HG03159 (cell line): ENCODE measurements at regions not wholly inside any gene's neighbourhood (a gene's known extent, or its start where the extent isn't known, plus 50 kb on each side); places are given as distances from the start of the nearest gene placed in this dataset.
"Not testable (repeated sequence)": the region's sequence is repeated elsewhere in the genome, so short reads cannot be mapped to it uniquely, and the experiment has no call there.

Experiments used
- ATAC-seq: cut with Tn5 transposase; IDR thresholded peaks from one replicate; pipeline ENCODE4 v1.9.1; 2021; ENCODE audit warnings: mild to moderate bottlenecking, moderate library complexity; ENCODE audit not compliant: unreplicated experiment

- no peak for ATAC-seq
Observed at GRCh38 chr6:21708320-21708580, 114.7 kb downstream of the SOX4 start.

DNA sequence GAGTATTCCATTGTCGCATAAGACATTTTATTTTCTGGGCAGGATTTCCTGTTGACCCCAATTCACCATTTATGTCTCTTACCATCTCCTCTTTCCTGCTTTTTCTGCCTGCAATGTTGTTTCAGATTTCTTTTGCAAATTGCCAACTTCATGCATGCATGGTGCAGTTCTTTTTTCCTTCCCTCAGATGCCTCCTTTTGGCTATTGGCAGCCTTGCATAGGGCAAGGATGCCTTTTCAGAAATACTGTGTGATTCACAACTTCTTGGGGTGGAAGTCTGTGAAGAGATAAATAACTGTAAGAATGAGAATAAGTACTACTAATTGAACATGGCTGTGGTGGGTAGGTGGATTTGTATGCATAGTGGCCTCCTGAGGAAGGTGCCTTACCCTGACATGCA is 116.7 kb downstream of the SOX4 start:
- no peak for ATAC-seq

DNA sequence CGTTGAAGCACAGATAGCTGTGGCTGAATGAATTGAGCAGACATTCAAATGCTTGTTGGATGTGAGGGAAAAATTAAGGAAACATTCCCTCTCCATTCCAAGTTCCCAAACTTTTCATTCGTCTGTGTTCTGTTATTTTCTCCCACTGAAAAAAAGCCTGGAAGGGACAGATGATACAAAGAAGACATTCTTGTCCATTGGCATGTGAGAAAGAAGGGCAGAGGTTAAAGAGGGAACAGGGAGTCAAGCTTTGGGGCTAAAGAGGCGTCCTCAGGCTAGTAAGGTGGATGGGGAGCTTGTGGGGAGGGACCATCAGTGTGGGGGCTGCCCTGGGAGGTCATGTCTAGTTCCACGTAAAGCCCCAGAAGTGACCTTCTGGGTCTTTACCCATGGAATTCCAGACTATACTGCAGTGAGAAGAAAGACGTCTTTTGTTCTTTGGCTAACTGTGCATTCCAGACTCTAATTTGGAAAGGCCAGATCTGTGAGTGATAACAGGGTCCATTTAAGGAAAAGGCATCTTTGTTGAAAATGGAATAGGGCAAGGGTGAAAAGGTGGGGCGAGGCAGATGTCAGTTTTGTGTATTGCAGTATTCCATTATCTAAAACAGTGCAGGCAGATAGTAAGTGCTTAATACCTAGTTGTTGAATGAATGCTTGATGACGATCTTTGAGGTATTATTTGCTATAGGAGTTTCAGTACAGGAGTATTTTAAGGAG is 117.5 kb downstream of the SOX4 start:
- no peak for ATAC-seq

DNA sequence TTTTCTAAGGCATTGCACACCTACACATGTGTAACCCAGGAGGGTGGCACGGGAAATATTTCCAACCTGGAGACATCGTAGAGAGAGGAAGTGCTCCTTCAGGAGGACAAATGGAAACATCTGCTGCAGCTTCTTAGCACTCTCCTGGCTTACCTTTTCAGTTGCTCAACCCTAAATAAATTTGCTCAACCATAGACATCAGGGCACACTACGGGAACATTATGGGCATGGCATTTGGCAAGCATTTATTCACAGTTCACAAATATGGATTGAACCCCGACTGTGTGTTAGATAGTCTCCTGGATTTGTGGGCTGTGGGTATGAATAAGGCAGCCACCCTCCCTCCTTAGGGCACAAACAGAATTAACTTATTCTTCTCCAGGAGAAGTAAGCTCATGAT is 118.7 kb downstream of the SOX4 start:
- ATAC-seq: no peak

DNA sequence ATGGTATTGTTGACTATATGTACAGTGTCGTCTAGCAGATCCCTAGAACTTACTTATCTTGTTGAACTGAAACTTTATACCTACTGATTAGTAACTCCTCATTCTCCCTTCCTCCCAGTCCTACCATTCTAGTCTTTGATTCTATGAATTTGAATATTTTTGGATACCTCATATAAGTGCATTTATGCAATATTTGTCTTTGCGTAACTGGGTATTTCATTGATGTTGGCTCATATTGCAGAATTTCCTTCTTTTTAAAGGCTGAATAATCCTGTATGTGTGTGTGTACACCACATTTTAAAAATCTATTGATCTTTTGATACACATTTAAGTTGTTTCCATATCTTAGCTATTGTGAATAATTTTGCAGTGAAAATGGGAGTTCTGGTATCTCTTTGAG is 119.9 kb downstream of the SOX4 start:
- ATAC-seq: no peak

GRCh38 chr6:21715180-21715579 is 121.6 kb downstream of the SOX4 start:
- ATAC-seq: no peak

- ATAC-seq: no peak
Observed at GRCh38 chr6:21722510-21722909, 129.0 kb downstream of the SOX4 start.

DNA sequence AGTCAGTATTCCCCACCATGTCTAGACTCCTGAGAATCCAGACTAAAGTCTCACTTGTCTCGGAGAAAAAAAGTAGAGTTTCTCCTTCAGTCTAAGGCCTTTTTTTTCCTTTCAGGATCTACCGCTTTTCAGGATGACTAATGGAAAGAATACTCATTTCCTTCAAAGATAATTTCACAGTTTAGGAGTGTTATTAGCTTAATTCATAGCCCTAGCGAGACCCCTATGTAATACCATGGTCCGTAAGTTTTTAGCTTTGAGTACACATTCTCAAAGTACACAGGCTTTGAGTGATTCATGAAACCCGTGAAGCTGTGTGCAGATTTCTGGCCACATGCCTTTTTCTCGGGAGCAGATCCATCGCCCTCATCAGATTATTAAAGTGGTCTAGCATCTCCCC is 133.1 kb downstream of the SOX4 start:
- ATAC-seq: no peak

- no peak for ATAC-seq
Observed at GRCh38 chr6:21728141-21728540, 134.6 kb downstream of the SOX4 start.

GRCh38 chr6:21729431-21729830 is 135.9 kb downstream of the SOX4 start:
- no peak for ATAC-seq

DNA sequence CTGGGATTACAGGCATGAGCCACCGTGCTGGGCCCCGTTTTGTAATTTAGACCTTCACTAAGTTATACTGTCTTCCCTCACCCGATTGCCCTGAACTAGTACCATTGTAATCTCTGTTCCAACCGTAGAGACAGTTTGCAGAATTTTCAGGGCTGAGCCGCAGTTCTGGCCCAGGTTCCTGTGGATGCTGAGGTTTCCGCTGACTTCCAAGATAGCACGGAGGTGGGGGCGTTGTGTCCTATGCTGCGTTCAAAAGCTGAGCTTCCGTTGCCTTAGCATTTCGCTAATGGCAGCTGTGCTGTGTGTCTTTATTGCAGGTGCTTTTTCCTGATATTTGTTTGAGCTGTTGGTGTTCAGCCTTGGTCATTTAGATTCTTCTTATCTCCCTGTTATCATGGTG is 137.0 kb downstream of the SOX4 start:
- no peak for ATAC-seq

DNA sequence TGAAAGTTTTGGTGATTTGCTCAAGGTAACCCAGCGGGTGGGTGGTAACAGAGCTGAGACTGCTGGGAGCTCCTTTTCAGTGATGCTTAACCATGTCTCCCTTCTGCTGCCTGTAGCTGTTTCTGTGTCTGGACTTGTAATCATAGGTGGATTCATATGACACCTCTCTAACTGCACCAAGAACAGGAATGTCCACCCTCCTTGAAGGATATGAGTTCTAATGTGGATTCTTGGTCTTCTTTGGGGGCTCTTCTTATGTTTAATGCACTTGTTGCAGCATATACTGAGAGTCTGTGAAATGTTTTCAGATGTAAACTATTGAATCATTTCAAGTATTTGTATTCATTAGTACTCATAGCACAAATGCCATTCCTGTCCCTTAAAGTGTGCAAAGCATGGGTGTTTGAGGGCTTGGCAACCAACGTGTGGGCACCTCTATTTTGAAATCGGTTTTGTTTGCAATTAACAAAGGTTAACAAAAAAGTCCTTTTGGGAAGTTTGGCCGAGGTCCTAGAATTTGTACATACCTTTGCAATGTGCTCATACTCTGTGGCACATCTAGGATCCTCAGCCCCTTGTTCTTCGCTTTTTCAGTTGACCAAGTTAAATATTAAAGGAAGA is 138.0 kb downstream of the SOX4 start:
- no peak for ATAC-seq

DNA sequence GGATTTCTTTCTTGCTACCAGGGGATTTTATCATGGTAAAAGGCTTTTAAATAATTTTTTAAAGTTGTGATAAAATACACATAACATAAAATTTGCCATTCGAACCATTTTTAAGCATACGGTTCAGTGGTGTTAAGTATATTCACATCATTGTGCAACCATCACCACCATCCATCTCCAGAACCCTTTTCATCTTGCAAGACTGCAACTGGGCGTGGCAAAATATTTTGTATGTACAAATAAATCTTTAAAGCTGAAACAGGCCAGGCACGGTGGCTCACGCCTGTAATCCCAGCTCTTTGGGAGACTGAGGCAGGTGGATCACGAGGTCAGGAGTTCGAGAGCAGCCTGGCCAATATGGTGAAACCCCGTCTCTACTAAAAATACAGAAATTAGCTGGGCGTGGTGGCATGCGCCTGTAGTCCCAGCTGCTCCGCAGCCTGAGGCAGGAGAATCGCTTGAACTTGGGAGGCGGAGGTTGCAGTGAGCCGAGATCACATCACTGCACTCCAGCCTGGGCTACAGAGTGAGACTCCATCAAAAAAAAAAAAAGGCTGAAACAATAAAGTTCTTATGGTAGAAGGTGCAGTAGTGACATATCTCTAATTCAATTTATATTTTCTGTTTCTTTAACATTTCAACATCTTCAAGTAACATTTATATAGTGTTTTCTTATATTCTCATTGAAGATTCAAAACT is 138.6 kb downstream of the SOX4 start:
- not testable (repeated sequence) for ATAC-seq

- ATAC-seq: no peak
Observed at GRCh38 chr6:21732731-21733130, 139.2 kb downstream of the SOX4 start.

GRCh38 chr6:21733311-21733710 is 139.8 kb downstream of the SOX4 start:
- ATAC-seq: no peak

DNA sequence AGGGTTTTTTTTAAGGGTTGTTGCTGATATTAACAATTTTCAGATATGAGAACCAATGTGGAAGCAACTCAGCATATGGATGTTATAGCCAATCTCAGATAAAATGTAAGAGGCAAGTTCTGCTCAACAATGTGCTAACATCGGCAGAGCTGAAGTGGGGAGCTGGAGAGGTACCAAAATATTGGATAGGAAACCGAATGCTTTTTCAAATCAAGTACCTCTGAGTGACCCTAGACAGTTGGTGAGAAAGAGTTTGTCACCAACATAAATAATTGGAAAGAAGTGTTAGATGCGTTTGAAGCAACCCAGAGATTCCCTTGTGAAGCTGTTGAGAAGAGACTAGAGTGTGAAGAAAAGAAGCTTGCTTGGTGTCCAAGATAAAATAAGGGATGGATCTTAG is 140.7 kb downstream of the SOX4 start:
- ATAC-seq: no peak

DNA sequence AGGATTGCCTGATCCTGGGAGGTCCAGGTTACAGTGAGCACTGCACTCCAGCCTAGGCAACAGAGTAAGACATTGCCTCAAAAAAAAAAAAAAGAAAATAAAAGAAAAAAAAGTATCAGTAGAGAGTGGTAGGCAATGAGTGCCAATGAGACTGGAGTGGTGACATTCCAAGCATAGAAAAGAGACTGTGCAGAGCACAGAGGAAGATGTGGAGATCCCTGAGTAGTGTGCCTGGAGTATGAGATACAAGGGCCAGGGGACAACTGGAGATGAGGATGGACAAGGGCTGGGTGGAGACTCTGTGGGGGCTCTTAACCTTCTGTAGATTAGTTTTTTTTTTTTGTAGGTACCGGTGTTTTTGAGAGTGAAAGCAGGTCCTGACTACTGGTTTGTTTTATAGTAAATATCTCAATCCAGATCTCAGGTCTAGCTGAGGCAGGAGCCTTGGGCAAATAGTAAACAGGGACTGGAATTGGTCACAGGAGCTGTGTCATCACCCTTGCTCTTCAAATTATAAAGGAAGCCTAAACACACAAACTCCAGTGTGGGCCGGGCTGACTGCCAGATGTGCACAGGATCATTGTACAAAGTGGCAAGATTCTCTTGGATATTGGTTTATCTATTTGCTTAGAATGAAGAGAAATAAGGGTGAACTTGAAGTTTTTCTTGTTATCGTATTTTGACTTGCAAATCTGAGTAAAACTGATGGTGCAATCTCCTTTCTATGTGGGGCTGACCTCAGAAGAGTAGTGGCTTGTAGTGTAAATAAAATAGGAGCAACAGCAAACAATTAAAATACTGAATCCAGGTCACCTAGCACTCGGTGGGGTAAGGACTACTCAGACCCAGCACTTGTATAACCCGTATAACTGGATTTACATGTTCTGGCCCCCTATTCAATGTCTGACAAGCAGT is 144.9 kb downstream of the SOX4 start:
- ATAC-seq: no peak

DNA sequence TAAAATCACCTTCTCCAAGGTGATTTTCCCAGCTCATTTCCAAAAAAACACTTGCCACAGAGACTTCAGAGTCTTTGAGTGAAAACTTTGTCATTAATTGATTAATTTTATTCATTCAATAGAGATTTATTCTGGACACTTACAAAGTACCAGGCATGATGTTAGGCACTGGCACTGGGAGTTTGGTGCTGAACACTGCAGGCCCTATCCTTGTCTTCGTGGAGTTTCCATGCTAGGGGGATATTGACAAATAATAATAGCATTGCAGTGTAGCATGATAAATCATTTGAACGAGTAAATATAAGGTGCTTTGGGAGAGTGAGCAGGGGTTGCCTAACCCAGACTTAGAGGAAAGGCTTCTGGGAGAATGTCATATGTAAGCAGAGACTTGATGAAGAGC is 145.7 kb downstream of the SOX4 start:
- no peak for ATAC-seq

DNA sequence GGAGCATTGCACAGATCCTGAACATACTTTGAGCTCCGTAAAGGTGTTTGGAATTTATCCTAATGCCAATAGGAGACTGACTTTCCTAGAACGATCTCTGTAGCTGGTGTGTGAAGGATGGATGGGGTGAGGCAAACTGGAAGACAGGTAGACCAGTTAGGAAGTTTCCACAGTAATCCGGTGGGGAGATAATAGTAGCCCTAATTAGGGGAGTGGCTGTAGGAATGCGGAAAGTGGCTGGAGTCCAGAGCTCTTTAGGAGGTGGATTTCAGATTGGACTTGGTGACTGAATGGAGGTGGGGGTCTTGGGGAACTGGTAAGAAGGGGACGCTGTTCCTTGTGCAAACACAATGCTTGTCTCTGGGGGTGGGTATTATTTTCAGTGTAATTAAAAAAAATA is 146.3 kb downstream of the SOX4 start:
- ATAC-seq: no peak

- no peak for ATAC-seq
Observed at GRCh38 chr6:21740376-21741124, 147.0 kb downstream of the SOX4 start.
